GM21360 (cell line): ENCODE measurements at regions not wholly inside any gene's neighbourhood (a gene's known extent, or its start where the extent isn't known, plus 50 kb on each side); places are given as distances from the start of the nearest gene placed in this dataset.

Source experiments
- ATAC-seq: cut with Tn5 transposase; IDR thresholded peaks from one replicate; pipeline ENCODE4 v1.9.1; 2021; ENCODE audit warnings: mild to moderate bottlenecking, moderate library complexity; ENCODE audit not compliant: unreplicated experiment

- ATAC-seq = no peak
Observed at GRCh38 chr5:163619951-163620350, 114.5 kb downstream of the MAT2B start.

GRCh38 chr5:163622799-163623198, 117.4 kb downstream of the MAT2B start:
- ATAC-seq = no peak

GRCh38 chr5:163623524-163623923, 118.1 kb downstream of the MAT2B start:
- ATAC-seq = no peak

GRCh38 chr5:163623986-163624385, 118.6 kb downstream of the MAT2B start:
- no peak for ATAC-seq

GRCh38 chr5:163624431-163624830, 119.0 kb downstream of the MAT2B start:
- ATAC-seq = no peak

- no peak for ATAC-seq
Observed at GRCh38 chr5:163626904-163627434, 121.5 kb downstream of the MAT2B start.

GRCh38 chr5:163631856-163632255, 126.4 kb downstream of the MAT2B start:
- ATAC-seq = no peak

- ATAC-seq = no peak
Observed at GRCh38 chr5:163633926-163634460, 128.6 kb downstream of the MAT2B start.

GRCh38 chr5:163635631-163636030, 130.2 kb downstream of the MAT2B start:
- ATAC-seq = no peak

GRCh38 chr5:163642904-163643303, 137.5 kb downstream of the MAT2B start:
- no peak for ATAC-seq

- ATAC-seq = no peak
Observed at GRCh38 chr5:163645421-163646416, 140.3 kb downstream of the MAT2B start.

- no peak for ATAC-seq
Observed at GRCh38 chr5:163649514-163649913, 144.1 kb downstream of the MAT2B start.

- ATAC-seq = no peak
Observed at GRCh38 chr5:163653526-163653925, 148.1 kb downstream of the MAT2B start.

GRCh38 chr5:163658702-163659567, 153.5 kb downstream of the MAT2B start:
- ATAC-seq = no peak

- no peak for ATAC-seq
Observed at GRCh38 chr5:163659568-163659902, 154.1 kb downstream of the MAT2B start.

GRCh38 chr5:163660486-163660885, 155.1 kb downstream of the MAT2B start:
- no peak for ATAC-seq

- ATAC-seq = no peak
Observed at GRCh38 chr5:163661360-163661759, 155.9 kb downstream of the MAT2B start.

- ATAC-seq = no peak
Observed at GRCh38 chr5:163670036-163670435, 164.6 kb downstream of the MAT2B start.

GRCh38 chr5:163677092-163677491, 171.7 kb downstream of the MAT2B start:
- no peak for ATAC-seq

- ATAC-seq = no peak
Observed at GRCh38 chr5:163682234-163682633, 176.8 kb downstream of the MAT2B start.

- no peak for ATAC-seq
Observed at GRCh38 chr5:163687414-163687813, 182.0 kb downstream of the MAT2B start.
